ENCODE measurements at regions not wholly inside any gene's neighbourhood (a gene's known extent, or its start where the extent isn't known, plus 50 kb on each side); places are given as distances from the start of the nearest gene placed in this dataset.

- Histone ChIP-seq H3K4me3 (no peak overlapping the region), H3K27ac (no peak overlapping the region), H3K36me3 (no peaks in the 10 kb centered on the region), H3K27me3 (no peaks in the 10 kb centered on the region), H3K4me1 (no peaks in the 10 kb centered on the region), H3K9me3 (peaks cover 0 to 15% (median 5%) of the 10 kb centered on the region in 4 donors)
- DNase-seq = no peak
- TF ChIP-seq POLR2AphosphoS5 (IDR thresholded peaks at IDR 0.05) (no peak), EP300 (IDR thresholded peaks at IDR 0.05) (no peak)
- WGBS, 5 donors = 54 to 64% (median 60%) methylated on average over 2 of the region's 2 CpGs
- intact Hi-C loops (cut with DNase I; ENCODE audit: low total_unique reads) = no loop called here
Measured at GRCh38 chr20:4560667-4561066, 125.6 kb upstream of the PRNP start.

GRCh38 chr20:4559906-4560305 is 126.3 kb upstream of the PRNP start:
- no peak overlapping the region for H3K4me3 ChIP-seq
- peaks cover 0 to 15% (median 5%) of the 10 kb centered on the region in 4 donors for H3K9me3 ChIP-seq
- 71 to 83% (median 74%) methylated on average over 2 of the region's 2 CpGs for WGBS, 5 donors
- H3K27ac ChIP-seq = no peak overlapping the region
- intact Hi-C loops (cut with DNase I; ENCODE audit: low total_unique reads) = no loop called here
- H3K36me3 ChIP-seq = no peaks in the 10 kb centered on the region
- no peaks in the 10 kb centered on the region for H3K4me1 ChIP-seq
- no peaks in the 10 kb centered on the region for H3K27me3 ChIP-seq
- no peak for TF ChIP-seq CTCF (IDR thresholded peaks at IDR 0.05)
- no peak for TF ChIP-seq POLR2A (IDR thresholded peaks at IDR 0.05)
- no peak for TF ChIP-seq POLR2AphosphoS5 (IDR thresholded peaks at IDR 0.05)
- TF ChIP-seq EP300 (IDR thresholded peaks at IDR 0.05) = no peak
- no peak for DNase-seq

GRCh38 chr20:4559106-4559505 is 127.2 kb upstream of the PRNP start:
- Histone ChIP-seq H3K9me3 (peaks cover 0 to 11% (median 4%) of the 10 kb centered on the region in 4 donors), H3K4me1 (no peaks in the 10 kb centered on the region), H3K27me3 (no peaks in the 10 kb centered on the region), H3K27ac (no peak overlapping the region), H3K36me3 (no peaks in the 10 kb centered on the region), H3K4me3 (no peak overlapping the region)
- intact Hi-C loops (cut with DNase I; ENCODE audit: low total_unique reads) = no loop called here
- TF ChIP-seq CTCF (IDR thresholded peaks at IDR 0.05) (no peak), EP300 (IDR thresholded peaks at IDR 0.05) (no peak)
- DNase-seq = no peak

- peaks cover 0 to 6% (median 2%) of the 10 kb centered on the region in 4 donors for H3K9me3 ChIP-seq
- H3K27ac ChIP-seq = no peak overlapping the region
- intact Hi-C loops (cut with DNase I; ENCODE audit: low total_unique reads) = no loop called here
- H3K27me3 ChIP-seq = no peaks in the 10 kb centered on the region
- H3K4me3 ChIP-seq = no peak overlapping the region
- no peak for DNase-seq
- no peaks in the 10 kb centered on the region for H3K4me1 ChIP-seq
- TF ChIP-seq EP300 (IDR thresholded peaks at IDR 0.05) = no peak
- no peak for TF ChIP-seq POLR2A (IDR thresholded peaks at IDR 0.05)
- TF ChIP-seq CTCF (IDR thresholded peaks at IDR 0.05) = no peak
- TF ChIP-seq POLR2AphosphoS5 (IDR thresholded peaks at IDR 0.05) = no peak
- 55 to 75% (median 65%) methylated on average over 4 of the region's 4 CpGs for WGBS, 5 donors
- no peaks in the 10 kb centered on the region for H3K36me3 ChIP-seq
Measured at GRCh38 chr20:4556781-4557180, 129.5 kb upstream of the PRNP start.

GRCh38 chr20:4555188-4555890 is 130.9 kb upstream of the PRNP start:
- peaks cover 0 to 6% (median 0%) of the 10 kb centered on the region in 3 donors for H3K27me3 ChIP-seq
- no peaks in the 10 kb centered on the region for H3K36me3 ChIP-seq
- peaks cover 0 to 6% (median 2%) of the 10 kb centered on the region in 4 donors for H3K9me3 ChIP-seq
- TF ChIP-seq EP300 (IDR thresholded peaks at IDR 0.05) (no peak), POLR2AphosphoS5 (IDR thresholded peaks at IDR 0.05) (peak in 1 of 3 donors; percentile 16)
- no peak overlapping the region for H3K4me3 ChIP-seq
- DNase-seq = no peak
- H3K27ac ChIP-seq = no peak overlapping the region
- WGBS, 5 donors = 56 to 72% (median 62%) methylated on average over 8 of the region's 8 CpGs
- no peaks in the 10 kb centered on the region for H3K4me1 ChIP-seq
- intact Hi-C loops (cut with DNase I; ENCODE audit: low total_unique reads) = no loop called here
